PC-9 (cell line): ENCODE measurements at regions not wholly inside any gene's neighbourhood (a gene's known extent, or its start where the extent isn't known, plus 50 kb on each side); places are given as distances from the start of the nearest gene placed in this dataset.

Experiments used
- BruUV-seq: library from RNA; stranded (reverse); fragments of 400-500 nt; replicated peaks from 2 replicates; lab custom pipeline; 2021; lab: Mats Ljungman, UMichigan
- CTCF ChIA-PET: fragments of 300-600 bp; sonication (Branson Sonifier 250); formaldehyde crosslinking; loops from one replicate; lab custom pipeline; 2022; ENCODE audit warnings: antibody characterized with exemption; lab: Charles Lee
- POLR2A ChIA-PET: fragments of 300-600 bp; sonication (Branson Sonifier 250); formaldehyde crosslinking; loops from one replicate; lab custom pipeline; 2022; ENCODE audit warnings: antibody characterized with exemption; ENCODE audit not compliant: unreplicated experiment; lab: Charles Lee
- DNase-seq, 2 experiments: peaks; one replicate each; pipeline versions ENCODE4 v3.0.0 to v3.0.0-alpha.2; 2015 to 2022; ENCODE audit warnings: mixed read lengths in 1 of 2
- H2AFZ ChIP-seq: fragments of 200-600 bp; sonication (generic); 2 replicates; pipeline ENCODE4 v1.8.1; 2017; ENCODE audit warnings: antibody characterized with exemption
- H3F3A ChIP-seq: fragments of 200-600 bp; sonication (generic); 2 replicates; pipeline ENCODE4 v1.8.1; 2017; ENCODE audit warnings: antibody characterized with exemption, mild to moderate bottlenecking, low read depth; ENCODE audit not compliant: insufficient read depth
- H3K27ac ChIP-seq: fragments of 200-600 bp; sonication (generic); 2 replicates; pipeline ENCODE4 v1.6.1; 2016; ENCODE audit warnings: mixed run types
- H3K27me3 ChIP-seq: fragments of 200-600 bp; sonication (generic); 2 replicates; pipeline ENCODE4 v1.6.1; 2016; ENCODE audit warnings: low read depth, mixed run types; ENCODE audit not compliant: insufficient read depth
- H3K36me3 ChIP-seq: fragments of 200-600 bp; sonication (generic); 2 replicates; pipeline ENCODE4 v1.6.1; 2016; ENCODE audit warnings: low read depth, mixed run types
- H3K4me1 ChIP-seq: fragments of 200-600 bp; sonication (generic); replicated peaks from 2 replicates; pipeline ENCODE4 v1.6.1; 2016; ENCODE audit warnings: mixed run types; ENCODE audit not compliant: insufficient read depth
- H3K4me2 ChIP-seq: fragments of 200-600 bp; sonication (generic); 2 replicates; pipeline ENCODE4 v1.6.1; 2017; ENCODE audit warnings: mixed run types
- H3K4me3 ChIP-seq: fragments of 200-600 bp; sonication (generic); 2 replicates; pipeline ENCODE4 v1.6.1; 2016; ENCODE audit warnings: mixed run types
- H3K79me2 ChIP-seq: fragments of 200-600 bp; sonication (generic); 2 replicates; pipeline ENCODE4 v1.6.1; 2017; ENCODE audit warnings: low read depth, mixed run types
- H3K9me2 ChIP-seq: fragments of 200-600 bp; sonication (generic); 2 replicates; pipeline ENCODE4 v1.8.1; 2017; ENCODE audit warnings: mild to moderate bottlenecking; ENCODE audit not compliant: insufficient read depth
- H3K9me3 ChIP-seq: fragments of 200-600 bp; sonication (generic); 2 replicates; pipeline ENCODE4 v1.8.1; 2016; ENCODE audit warnings: low read depth; ENCODE audit not compliant: insufficient read depth
- H4K20me1 ChIP-seq: fragments of 200-600 bp; sonication (generic); 2 replicates; pipeline ENCODE4 v1.8.1; 2017; ENCODE audit not compliant: insufficient read depth
- EZH2 ChIP-seq: fragments of 200-600 bp; sonication (generic); IDR thresholded peaks from 2 replicates; pipeline ENCODE4 v1.8.0; 2017; ENCODE audit warnings: antibody characterized with exemption, low read depth
- intact Hi-C: fragments of 100-400 bp; cut with micrococcal nuclease; formaldehyde crosslinking; loops from one replicate; pipeline ENCODE4 v1.10.0; 2022; ENCODE audit not compliant: unreplicated experiment
- TF ChIP-seq, protein P1 (sequence below): fragments of 200-600 bp; sonication (generic); conservative IDR thresholded peaks from 2 replicates; pipeline ENCODE4 v1.6.1; 2017; ENCODE audit warnings: mixed run types, antibody characterized with exemption, mild to moderate bottlenecking, moderate library complexity

DNA sequence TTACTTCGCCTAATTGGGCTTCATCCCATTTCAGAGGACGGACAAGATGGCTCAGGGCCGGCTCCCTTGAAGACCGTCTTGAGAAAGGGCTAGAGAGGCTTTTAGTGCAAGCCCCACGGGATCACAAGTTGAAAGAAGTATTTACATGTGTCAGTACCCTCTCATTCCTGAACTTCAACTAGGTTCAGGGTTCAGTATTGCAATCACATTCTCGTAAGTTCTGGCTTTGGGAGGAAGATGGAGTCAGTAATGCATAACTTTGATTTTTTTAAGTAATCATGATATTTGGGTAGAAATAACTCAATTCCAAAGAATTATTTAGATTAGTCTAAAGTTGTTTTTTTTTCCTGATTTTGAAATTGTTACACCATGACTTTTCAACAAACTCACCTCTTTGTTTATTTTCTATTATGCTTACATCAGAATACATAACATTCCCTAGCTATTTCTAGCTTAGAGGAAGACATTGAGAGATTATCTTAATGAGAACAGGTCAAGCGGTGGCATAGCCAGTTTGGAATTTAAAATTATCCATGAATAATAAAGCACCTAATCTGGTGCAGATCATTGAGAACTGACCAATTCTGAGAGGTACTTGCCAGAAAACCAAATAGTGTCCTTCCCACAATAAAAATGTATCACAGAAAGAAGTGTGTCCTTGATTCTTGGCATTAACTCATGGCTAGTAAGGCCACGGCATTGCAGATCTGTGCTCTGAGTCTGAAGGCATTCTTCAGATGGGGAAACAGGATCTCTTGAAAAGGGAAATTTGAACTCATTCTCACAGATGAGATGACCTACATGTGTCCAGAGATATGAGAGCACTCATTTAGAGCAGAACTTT lies 92.1 kb upstream of the BLID start:
- H4K20me1 ChIP-seq, result no peaks in the 10 kb centered on the region
- intact Hi-C loops, result no loop called here
- H2AFZ ChIP-seq, result no peak overlapping the region
- peaks cover 7% of the 10 kb centered on the region; the same call in 1 of the 2 replicates for H3F3A ChIP-seq
- no peak overlapping the region for H3K4me2 ChIP-seq
- POLR2A ChIA-PET, result no interaction called here
- H3K4me3 ChIP-seq, result no peak overlapping the region
- H3K9me2 ChIP-seq, result no peaks in the 10 kb centered on the region
- DNase-seq, result no peak
- no peak overlapping the region for H3K27ac ChIP-seq
- no peaks in the 10 kb centered on the region for H3K79me2 ChIP-seq
- no peaks in the 10 kb centered on the region for H3K36me3 ChIP-seq
- H3K27me3 ChIP-seq, result no peaks in the 10 kb centered on the region
- TF ChIP-seq, protein P1, sequence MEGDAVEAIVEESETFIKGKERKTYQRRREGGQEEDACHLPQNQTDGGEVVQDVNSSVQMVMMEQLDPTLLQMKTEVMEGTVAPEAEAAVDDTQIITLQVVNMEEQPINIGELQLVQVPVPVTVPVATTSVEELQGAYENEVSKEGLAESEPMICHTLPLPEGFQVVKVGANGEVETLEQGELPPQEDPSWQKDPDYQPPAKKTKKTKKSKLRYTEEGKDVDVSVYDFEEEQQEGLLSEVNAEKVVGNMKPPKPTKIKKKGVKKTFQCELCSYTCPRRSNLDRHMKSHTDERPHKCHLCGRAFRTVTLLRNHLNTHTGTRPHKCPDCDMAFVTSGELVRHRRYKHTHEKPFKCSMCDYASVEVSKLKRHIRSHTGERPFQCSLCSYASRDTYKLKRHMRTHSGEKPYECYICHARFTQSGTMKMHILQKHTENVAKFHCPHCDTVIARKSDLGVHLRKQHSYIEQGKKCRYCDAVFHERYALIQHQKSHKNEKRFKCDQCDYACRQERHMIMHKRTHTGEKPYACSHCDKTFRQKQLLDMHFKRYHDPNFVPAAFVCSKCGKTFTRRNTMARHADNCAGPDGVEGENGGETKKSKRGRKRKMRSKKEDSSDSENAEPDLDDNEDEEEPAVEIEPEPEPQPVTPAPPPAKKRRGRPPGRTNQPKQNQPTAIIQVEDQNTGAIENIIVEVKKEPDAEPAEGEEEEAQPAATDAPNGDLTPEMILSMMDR, result no peak
- TF ChIP-seq EZH2, result no peak
- no TSS peak for BruUV-seq
- CTCF ChIA-PET, result no interaction called here
- H3K9me3 ChIP-seq, result 0 out of 2 replicates have a peak, but pooled peaks cover 6% of the 10 kb centered on the region
- H3K4me1 ChIP-seq, result peaks cover 10% of the 10 kb centered on the region

DNA sequence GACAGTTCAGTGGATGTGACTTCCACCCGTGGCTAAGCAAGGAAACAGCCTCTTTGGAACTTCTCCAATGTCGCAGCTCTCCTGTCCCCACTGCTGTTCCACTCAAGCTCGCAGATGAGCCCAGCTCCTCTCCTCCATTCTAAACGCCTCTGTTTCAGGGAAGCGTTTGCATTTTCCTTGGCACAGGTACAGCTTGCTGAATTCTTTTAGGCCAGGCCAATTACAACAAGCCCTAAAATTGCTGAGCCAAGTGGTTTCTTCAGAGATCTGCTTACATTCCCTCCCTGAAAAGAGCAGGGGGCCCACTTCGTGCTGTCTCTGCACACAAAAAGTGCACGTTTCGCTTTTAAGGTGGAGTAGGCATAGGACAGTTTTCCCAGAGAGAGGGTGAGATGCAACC lies 91.5 kb upstream of the BLID start:
- no peaks in the 10 kb centered on the region for H3K36me3 ChIP-seq
- POLR2A ChIA-PET, result no interaction called here
- no peak overlapping the region for H3K4me3 ChIP-seq
- CTCF ChIA-PET, result no interaction called here
- H3K9me2 ChIP-seq, result no peaks in the 10 kb centered on the region
- DNase-seq, result no peak
- TF ChIP-seq, protein P1, result no peak
- TF ChIP-seq EZH2, result no peak
- no peaks in the 10 kb centered on the region for H4K20me1 ChIP-seq
- H3K4me2 ChIP-seq, result no peak overlapping the region
- H3K4me1 ChIP-seq, result peaks cover 10% of the 10 kb centered on the region
- no peak overlapping the region for H2AFZ ChIP-seq
- peaks cover 7% of the 10 kb centered on the region; the same call in 1 of the 2 replicates for H3F3A ChIP-seq
- 0 out of 2 replicates have a peak, but pooled peaks cover 12% of the 10 kb centered on the region for H3K9me3 ChIP-seq
- BruUV-seq, result no TSS peak
- intact Hi-C loops, result no loop called here
- no peaks in the 10 kb centered on the region for H3K27me3 ChIP-seq
- no peaks in the 10 kb centered on the region for H3K79me2 ChIP-seq
- H3K27ac ChIP-seq, result no peak overlapping the region

DNA sequence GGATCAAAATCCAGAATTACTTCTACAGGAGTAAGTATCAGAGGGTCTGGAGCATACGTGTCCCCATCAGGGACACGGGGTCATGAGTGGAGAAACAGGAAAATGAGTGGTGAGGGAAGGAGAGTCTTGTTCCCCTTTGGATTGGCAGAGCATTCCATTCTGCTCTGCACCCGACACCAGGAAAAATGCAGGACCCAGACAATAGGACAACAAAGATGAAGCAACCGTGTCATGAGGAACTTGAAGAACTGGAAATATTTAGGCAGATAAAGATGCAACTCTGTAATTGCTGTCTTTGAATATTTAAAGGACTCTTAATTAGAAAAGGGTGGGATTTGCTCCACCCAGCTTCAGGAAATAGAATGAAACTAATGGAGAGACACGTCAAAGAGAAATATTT lies 89.0 kb upstream of the BLID start:
- BruUV-seq, result no TSS peak
- ChIA-PET CTCF (no interaction called here), POLR2A (no interaction called here)
- DNase-seq, result no peak
- H4K20me1 ChIP-seq, result no peaks in the 10 kb centered on the region
- H3K27me3 ChIP-seq, result no peaks in the 10 kb centered on the region
- H3K36me3 ChIP-seq, result no peaks in the 10 kb centered on the region
- H3K4me3 ChIP-seq, result no peak overlapping the region
- intact Hi-C loops, result no loop called here
- no peaks in the 10 kb centered on the region for H3F3A ChIP-seq
- no peak for TF ChIP-seq EZH2
- TF ChIP-seq, protein P1, result no peak
- no peak overlapping the region for H3K4me2 ChIP-seq
- peaks cover 1% of the 10 kb centered on the region; the same call in 1 of the 2 replicates for H3K4me1 ChIP-seq
- no peak overlapping the region for H2AFZ ChIP-seq
- 0 out of 2 replicates have a peak, but pooled peaks cover 15% of the 10 kb centered on the region for H3K9me3 ChIP-seq
- no peaks in the 10 kb centered on the region for H3K9me2 ChIP-seq
- no peak overlapping the region for H3K27ac ChIP-seq
- no peaks in the 10 kb centered on the region for H3K79me2 ChIP-seq
